GM12865 (cell line): ENCODE measurements at regions not wholly inside any gene's neighbourhood (a gene's known extent, or its start where the extent isn't known, plus 50 kb on each side); places are given as distances from the start of the nearest gene placed in this dataset.

Source experiments
- DNase-seq: peaks from one replicate; pipeline ENCODE4 v3.0.0; 2010; ENCODE audit warnings: low read depth
- H3K4me3 ChIP-seq: 2 replicates; pipeline ENCODE4 v1.5.1; 2011; ENCODE audit warnings: mild to moderate bottlenecking, low read depth, low read length, control low read depth
- CTCF ChIP-seq: IDR thresholded peaks from 2 replicates; pipeline ENCODE4 v1.5.1; 2011; ENCODE audit warnings: low read length, control low read depth, low read depth, inconsistent platforms; ENCODE audit not compliant: insufficient read depth; ENCODE audit errors: missing control alignments

- H3K4me3 ChIP-seq, result no peak overlapping the region
- TF ChIP-seq CTCF, result no peak
- DNase-seq, result no peak
Measured at GRCh38 chr9:27880635-27881034, 307.4 kb upstream of the C9orf72 start.

GRCh38 chr9:27888661-27889295 lies 315.5 kb upstream of the C9orf72 start:
- peak; percentile 88 for TF ChIP-seq CTCF
- peak; percentile 50 for DNase-seq
- no peak overlapping the region for H3K4me3 ChIP-seq

- no peak for TF ChIP-seq CTCF
- H3K4me3 ChIP-seq, result no peak overlapping the region
- no peak for DNase-seq
Measured at GRCh38 chr9:27924502-27924901, 351.2 kb upstream of the C9orf72 start.

GRCh38 chr9:27925815-27926214 lies 352.5 kb upstream of the C9orf72 start:
- H3K4me3 ChIP-seq, result no peak overlapping the region
- DNase-seq, result no peak
- no peak for TF ChIP-seq CTCF

- TF ChIP-seq CTCF, result no peak
- no peak overlapping the region for H3K4me3 ChIP-seq
- DNase-seq, result no peak
Measured at GRCh38 chr9:27929841-27930240, 356.6 kb upstream of the C9orf72 start.

- TF ChIP-seq CTCF, result no peak
- no peak overlapping the region for H3K4me3 ChIP-seq
- no peak for DNase-seq
Measured at GRCh38 chr9:27933210-27934025, 360.1 kb upstream of the C9orf72 start.
